ENCODE measurements at regions not wholly inside any gene's neighbourhood (a gene's known extent, or its start where the extent isn't known, plus 50 kb on each side); places are given as distances from the start of the nearest gene placed in this dataset.

DNA sequence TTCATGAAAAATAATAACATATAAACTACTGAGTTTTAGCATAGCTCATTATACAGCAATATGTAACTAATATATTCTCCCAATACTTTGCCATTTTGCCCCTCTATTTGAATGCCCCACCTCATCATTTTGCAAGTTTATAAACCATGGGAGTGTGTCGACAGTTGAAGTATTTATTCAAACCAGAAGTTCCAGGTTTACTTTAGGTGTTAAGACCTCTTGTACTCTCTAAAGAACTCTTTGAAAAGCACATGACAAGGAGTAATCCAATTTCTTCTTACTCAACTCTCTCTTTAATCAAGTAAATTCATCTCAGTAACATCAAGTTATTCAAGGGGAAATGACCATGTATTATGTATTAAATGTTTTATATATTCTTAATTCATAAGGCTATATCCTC lies 240.7 kb downstream of the COX18 start:
- TF ChIP-seq CTCF (conservative IDR thresholded peaks at IDR 0.05; ENCODE audit: low read depth, low read length) (no peak), EZH2 (IDR thresholded peaks at IDR 0.05; ENCODE audit: borderline replicate concordance, low read depth, low read length, poor library complexity, severe bottlenecking) (no peak)
